WTC11 (cell line): ENCODE measurements at regions not wholly inside any gene's neighbourhood (a gene's known extent, or its start where the extent isn't known, plus 50 kb on each side); places are given as distances from the start of the nearest gene placed in this dataset.

Experiments used
- ATAC-seq: fragments of 200-7000 bp; cut with Tn5 transposase; 2 replicates; pipeline ENCODE4 v1.10.0; 2021; ENCODE audit warnings: mild to moderate bottlenecking, moderate library complexity
- CTCF ChIA-PET: fragments of 300-600 bp; sonication (Branson Sonifier 250); formaldehyde crosslinking; loops from one replicate; lab custom pipeline; 2021; ENCODE audit warnings: antibody characterized with exemption; lab: Charles Lee
- POLR2A ChIA-PET: fragments of 350-600 bp; sonication (Branson Sonifier 250); formaldehyde crosslinking; loops from one replicate; lab custom pipeline; 2021; ENCODE audit warnings: antibody characterized with exemption; lab: Charles Lee
- DNase-seq: peaks from one replicate; pipeline ENCODE4 v3.0.0; 2021; ENCODE audit warnings: low spot score
- H3K27ac Mint-ChIP-seq: 2 replicates; pipeline ENCODE4 v1.8.0; 2021; ENCODE audit warnings: mixed read lengths
- H3K27me3 Mint-ChIP-seq: 2 replicates; pipeline ENCODE4 v1.8.0; 2021; ENCODE audit warnings: low read depth, mild to moderate bottlenecking, moderate library complexity, mixed read lengths
- H3K36me3 Mint-ChIP-seq: 2 replicates; pipeline ENCODE4 v1.8.0; 2021; ENCODE audit warnings: mixed read lengths
- H3K4me1 Mint-ChIP-seq: 2 replicates; pipeline ENCODE4 v1.8.0; 2022; ENCODE audit warnings: mixed read lengths
- H3K4me3 Mint-ChIP-seq: 2 replicates; pipeline ENCODE4 v1.8.0; 2021; ENCODE audit warnings: mild to moderate bottlenecking, moderate library complexity, mixed read lengths
- H3K9me3 Mint-ChIP-seq: 2 replicates; pipeline ENCODE4 v1.8.0; 2021; ENCODE audit warnings: mixed read lengths
- ETV6 ChIP-seq: sonication (generic); formaldehyde crosslinking; IDR thresholded peaks from 2 replicates; pipeline ENCODE4 v1.8.1; 2022; ENCODE audit warnings: mild to moderate bottlenecking, missing genetic modification reagents
- NFYB ChIP-seq: sonication (generic); formaldehyde crosslinking; conservative IDR thresholded peaks from 2 replicates; pipeline ENCODE4 v1.8.0; 2022; ENCODE audit warnings: low read depth, missing genetic modification reagents
- TP53 ChIP-seq: sonication (generic); formaldehyde crosslinking; IDR thresholded peaks from 2 replicates; pipeline ENCODE4 v1.8.1; 2023; ENCODE audit warnings: mild to moderate bottlenecking, missing genetic modification reagents
- ZNF232 ChIP-seq: sonication (generic); formaldehyde crosslinking; IDR thresholded peaks from 2 replicates; pipeline ENCODE4 v1.8.0; 2022; ENCODE audit warnings: mild to moderate bottlenecking, missing genetic modification reagents
- ZNF671 ChIP-seq: fragments of 250-450 bp; sonication (Bioruptor Pico); IDR thresholded peaks from 2 replicates; pipeline ENCODE4 v1.8.0; 2021; ENCODE audit warnings: mild to moderate bottlenecking
- TF ChIP-seq, protein P1 (sequence below): sonication (generic); formaldehyde crosslinking; IDR thresholded peaks from 2 replicates; pipeline ENCODE4 v1.8.1; 2023; ENCODE audit warnings: mild to moderate bottlenecking, missing genetic modification reagents, moderate library complexity
- TF ChIP-seq, protein P2 (sequence below): sonication (generic); formaldehyde crosslinking; IDR thresholded peaks from 2 replicates; pipeline ENCODE4 v1.8.0; 2022; ENCODE audit warnings: mild to moderate bottlenecking, missing genetic modification reagents
- TF ChIP-seq, protein P3 (sequence below): sonication (generic); formaldehyde crosslinking; IDR thresholded peaks from 2 replicates; pipeline ENCODE4 v1.8.0; 2023; ENCODE audit warnings: mild to moderate bottlenecking, missing genetic modification reagents
- TF ChIP-seq, protein P4 (sequence below): sonication (generic); formaldehyde crosslinking; IDR thresholded peaks from 2 replicates; pipeline ENCODE4 v1.8.1; 2023; ENCODE audit warnings: mild to moderate bottlenecking, missing genetic modification reagents, moderate library complexity
- TF ChIP-seq, protein P5 (sequence below): sonication (generic); formaldehyde crosslinking; IDR thresholded peaks from 2 replicates; pipeline ENCODE4 v1.8.1; 2023; ENCODE audit warnings: mild to moderate bottlenecking, missing genetic modification reagents
- TF ChIP-seq, protein P6 (sequence below): sonication (generic); formaldehyde crosslinking; IDR thresholded peaks from 2 replicates; pipeline ENCODE4 v1.8.1; 2022; ENCODE audit warnings: mild to moderate bottlenecking, moderate library complexity, missing genetic modification reagents
- TF ChIP-seq, protein P7 (sequence below): fragments of 250-450 bp; sonication (Bioruptor Pico); IDR thresholded peaks from 2 replicates; pipeline ENCODE4 v1.9.0; 2021; ENCODE audit warnings: mild to moderate bottlenecking, borderline replicate concordance
- TF ChIP-seq, protein P8 (sequence below): sonication (generic); formaldehyde crosslinking; IDR thresholded peaks from 2 replicates; pipeline ENCODE4 v1.8.0; 2022; ENCODE audit warnings: missing genetic modification reagents

DNA sequence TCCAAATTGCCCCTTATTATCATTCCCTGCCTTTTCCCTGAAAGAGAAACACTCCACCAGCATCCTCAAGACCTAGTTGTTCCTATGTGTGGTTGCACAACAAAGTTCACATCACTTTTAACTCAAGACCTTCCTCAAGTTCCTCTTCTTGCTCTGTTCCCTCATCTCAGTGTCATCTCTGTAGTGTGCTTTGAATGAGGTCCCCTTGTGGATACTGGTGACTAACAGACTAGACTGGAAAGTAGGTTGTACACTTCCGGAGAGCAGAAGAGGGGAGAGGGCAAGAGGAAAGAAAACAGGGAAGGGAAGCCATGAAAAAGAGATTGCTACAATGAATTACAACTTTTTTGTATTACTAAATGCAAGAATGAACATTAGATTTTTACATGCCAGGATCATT, 853.8 kb downstream of the USP25 start:
- 0 out of 2 replicates have a peak, but pooled peaks cover 3% of the 10 kb centered on the region for H3K4me1 Mint-ChIP-seq
- no peak for TF ChIP-seq ETV6
- TF ChIP-seq, protein P1, sequence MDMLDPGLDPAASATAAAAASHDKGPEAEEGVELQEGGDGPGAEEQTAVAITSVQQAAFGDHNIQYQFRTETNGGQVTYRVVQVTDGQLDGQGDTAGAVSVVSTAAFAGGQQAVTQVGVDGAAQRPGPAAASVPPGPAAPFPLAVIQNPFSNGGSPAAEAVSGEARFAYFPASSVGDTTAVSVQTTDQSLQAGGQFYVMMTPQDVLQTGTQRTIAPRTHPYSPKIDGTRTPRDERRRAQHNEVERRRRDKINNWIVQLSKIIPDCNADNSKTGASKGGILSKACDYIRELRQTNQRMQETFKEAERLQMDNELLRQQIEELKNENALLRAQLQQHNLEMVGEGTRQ (CRISPR knock-in tag) = no peak
- TF ChIP-seq, protein P2, sequence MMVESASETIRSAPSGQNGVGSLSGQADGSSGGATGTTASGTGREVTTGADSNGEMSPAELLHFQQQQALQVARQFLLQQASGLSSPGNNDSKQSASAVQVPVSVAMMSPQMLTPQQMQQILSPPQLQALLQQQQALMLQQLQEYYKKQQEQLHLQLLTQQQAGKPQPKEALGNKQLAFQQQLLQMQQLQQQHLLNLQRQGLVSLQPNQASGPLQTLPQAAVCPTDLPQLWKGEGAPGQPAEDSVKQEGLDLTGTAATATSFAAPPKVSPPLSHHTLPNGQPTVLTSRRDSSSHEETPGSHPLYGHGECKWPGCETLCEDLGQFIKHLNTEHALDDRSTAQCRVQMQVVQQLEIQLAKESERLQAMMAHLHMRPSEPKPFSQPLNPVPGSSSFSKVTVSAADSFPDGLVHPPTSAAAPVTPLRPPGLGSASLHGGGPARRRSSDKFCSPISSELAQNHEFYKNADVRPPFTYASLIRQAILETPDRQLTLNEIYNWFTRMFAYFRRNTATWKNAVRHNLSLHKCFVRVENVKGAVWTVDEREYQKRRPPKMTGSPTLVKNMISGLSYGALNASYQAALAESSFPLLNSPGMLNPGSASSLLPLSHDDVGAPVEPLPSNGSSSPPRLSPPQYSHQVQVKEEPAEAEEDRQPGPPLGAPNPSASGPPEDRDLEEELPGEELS (CRISPR knock-in tag) = no peak
- no peak for TF ChIP-seq TP53 (CRISPR knock-in tag)
- TF ChIP-seq, protein P3, sequence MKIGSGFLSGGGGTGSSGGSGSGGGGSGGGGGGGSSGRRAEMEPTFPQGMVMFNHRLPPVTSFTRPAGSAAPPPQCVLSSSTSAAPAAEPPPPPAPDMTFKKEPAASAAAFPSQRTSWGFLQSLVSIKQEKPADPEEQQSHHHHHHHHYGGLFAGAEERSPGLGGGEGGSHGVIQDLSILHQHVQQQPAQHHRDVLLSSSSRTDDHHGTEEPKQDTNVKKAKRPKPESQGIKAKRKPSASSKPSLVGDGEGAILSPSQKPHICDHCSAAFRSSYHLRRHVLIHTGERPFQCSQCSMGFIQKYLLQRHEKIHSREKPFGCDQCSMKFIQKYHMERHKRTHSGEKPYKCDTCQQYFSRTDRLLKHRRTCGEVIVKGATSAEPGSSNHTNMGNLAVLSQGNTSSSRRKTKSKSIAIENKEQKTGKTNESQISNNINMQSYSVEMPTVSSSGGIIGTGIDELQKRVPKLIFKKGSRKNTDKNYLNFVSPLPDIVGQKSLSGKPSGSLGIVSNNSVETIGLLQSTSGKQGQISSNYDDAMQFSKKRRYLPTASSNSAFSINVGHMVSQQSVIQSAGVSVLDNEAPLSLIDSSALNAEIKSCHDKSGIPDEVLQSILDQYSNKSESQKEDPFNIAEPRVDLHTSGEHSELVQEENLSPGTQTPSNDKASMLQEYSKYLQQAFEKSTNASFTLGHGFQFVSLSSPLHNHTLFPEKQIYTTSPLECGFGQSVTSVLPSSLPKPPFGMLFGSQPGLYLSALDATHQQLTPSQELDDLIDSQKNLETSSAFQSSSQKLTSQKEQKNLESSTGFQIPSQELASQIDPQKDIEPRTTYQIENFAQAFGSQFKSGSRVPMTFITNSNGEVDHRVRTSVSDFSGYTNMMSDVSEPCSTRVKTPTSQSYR (CRISPR knock-in tag) = no peak
- no peak for TF ChIP-seq ZNF232 (CRISPR knock-in tag)
- TF ChIP-seq, protein P4, sequence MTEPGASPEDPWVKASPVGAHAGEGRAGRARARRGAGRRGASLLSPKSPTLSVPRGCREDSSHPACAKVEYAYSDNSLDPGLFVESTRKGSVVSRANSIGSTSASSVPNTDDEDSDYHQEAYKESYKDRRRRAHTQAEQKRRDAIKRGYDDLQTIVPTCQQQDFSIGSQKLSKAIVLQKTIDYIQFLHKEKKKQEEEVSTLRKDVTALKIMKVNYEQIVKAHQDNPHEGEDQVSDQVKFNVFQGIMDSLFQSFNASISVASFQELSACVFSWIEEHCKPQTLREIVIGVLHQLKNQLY (CRISPR knock-in tag) = no peak
- TF ChIP-seq, protein P5, sequence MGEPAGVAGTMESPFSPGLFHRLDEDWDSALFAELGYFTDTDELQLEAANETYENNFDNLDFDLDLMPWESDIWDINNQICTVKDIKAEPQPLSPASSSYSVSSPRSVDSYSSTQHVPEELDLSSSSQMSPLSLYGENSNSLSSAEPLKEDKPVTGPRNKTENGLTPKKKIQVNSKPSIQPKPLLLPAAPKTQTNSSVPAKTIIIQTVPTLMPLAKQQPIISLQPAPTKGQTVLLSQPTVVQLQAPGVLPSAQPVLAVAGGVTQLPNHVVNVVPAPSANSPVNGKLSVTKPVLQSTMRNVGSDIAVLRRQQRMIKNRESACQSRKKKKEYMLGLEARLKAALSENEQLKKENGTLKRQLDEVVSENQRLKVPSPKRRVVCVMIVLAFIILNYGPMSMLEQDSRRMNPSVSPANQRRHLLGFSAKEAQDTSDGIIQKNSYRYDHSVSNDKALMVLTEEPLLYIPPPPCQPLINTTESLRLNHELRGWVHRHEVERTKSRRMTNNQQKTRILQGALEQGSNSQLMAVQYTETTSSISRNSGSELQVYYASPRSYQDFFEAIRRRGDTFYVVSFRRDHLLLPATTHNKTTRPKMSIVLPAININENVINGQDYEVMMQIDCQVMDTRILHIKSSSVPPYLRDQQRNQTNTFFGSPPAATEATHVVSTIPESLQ (CRISPR knock-in tag) = no peak
- no peak for TF ChIP-seq ZNF671 (CRISPR knock-in tag)
- TF ChIP-seq, protein P6, sequence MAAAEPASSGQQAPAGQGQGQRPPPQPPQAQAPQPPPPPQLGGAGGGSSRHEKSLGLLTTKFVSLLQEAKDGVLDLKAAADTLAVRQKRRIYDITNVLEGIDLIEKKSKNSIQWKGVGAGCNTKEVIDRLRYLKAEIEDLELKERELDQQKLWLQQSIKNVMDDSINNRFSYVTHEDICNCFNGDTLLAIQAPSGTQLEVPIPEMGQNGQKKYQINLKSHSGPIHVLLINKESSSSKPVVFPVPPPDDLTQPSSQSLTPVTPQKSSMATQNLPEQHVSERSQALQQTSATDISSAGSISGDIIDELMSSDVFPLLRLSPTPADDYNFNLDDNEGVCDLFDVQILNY (CRISPR knock-in tag) = no peak
- TF ChIP-seq, protein P7, sequence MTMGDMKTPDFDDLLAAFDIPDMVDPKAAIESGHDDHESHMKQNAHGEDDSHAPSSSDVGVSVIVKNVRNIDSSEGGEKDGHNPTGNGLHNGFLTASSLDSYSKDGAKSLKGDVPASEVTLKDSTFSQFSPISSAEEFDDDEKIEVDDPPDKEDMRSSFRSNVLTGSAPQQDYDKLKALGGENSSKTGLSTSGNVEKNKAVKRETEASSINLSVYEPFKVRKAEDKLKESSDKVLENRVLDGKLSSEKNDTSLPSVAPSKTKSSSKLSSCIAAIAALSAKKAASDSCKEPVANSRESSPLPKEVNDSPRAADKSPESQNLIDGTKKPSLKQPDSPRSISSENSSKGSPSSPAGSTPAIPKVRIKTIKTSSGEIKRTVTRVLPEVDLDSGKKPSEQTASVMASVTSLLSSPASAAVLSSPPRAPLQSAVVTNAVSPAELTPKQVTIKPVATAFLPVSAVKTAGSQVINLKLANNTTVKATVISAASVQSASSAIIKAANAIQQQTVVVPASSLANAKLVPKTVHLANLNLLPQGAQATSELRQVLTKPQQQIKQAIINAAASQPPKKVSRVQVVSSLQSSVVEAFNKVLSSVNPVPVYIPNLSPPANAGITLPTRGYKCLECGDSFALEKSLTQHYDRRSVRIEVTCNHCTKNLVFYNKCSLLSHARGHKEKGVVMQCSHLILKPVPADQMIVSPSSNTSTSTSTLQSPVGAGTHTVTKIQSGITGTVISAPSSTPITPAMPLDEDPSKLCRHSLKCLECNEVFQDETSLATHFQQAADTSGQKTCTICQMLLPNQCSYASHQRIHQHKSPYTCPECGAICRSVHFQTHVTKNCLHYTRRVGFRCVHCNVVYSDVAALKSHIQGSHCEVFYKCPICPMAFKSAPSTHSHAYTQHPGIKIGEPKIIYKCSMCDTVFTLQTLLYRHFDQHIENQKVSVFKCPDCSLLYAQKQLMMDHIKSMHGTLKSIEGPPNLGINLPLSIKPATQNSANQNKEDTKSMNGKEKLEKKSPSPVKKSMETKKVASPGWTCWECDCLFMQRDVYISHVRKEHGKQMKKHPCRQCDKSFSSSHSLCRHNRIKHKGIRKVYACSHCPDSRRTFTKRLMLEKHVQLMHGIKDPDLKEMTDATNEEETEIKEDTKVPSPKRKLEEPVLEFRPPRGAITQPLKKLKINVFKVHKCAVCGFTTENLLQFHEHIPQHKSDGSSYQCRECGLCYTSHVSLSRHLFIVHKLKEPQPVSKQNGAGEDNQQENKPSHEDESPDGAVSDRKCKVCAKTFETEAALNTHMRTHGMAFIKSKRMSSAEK = no peak
- TF ChIP-seq, protein P8, sequence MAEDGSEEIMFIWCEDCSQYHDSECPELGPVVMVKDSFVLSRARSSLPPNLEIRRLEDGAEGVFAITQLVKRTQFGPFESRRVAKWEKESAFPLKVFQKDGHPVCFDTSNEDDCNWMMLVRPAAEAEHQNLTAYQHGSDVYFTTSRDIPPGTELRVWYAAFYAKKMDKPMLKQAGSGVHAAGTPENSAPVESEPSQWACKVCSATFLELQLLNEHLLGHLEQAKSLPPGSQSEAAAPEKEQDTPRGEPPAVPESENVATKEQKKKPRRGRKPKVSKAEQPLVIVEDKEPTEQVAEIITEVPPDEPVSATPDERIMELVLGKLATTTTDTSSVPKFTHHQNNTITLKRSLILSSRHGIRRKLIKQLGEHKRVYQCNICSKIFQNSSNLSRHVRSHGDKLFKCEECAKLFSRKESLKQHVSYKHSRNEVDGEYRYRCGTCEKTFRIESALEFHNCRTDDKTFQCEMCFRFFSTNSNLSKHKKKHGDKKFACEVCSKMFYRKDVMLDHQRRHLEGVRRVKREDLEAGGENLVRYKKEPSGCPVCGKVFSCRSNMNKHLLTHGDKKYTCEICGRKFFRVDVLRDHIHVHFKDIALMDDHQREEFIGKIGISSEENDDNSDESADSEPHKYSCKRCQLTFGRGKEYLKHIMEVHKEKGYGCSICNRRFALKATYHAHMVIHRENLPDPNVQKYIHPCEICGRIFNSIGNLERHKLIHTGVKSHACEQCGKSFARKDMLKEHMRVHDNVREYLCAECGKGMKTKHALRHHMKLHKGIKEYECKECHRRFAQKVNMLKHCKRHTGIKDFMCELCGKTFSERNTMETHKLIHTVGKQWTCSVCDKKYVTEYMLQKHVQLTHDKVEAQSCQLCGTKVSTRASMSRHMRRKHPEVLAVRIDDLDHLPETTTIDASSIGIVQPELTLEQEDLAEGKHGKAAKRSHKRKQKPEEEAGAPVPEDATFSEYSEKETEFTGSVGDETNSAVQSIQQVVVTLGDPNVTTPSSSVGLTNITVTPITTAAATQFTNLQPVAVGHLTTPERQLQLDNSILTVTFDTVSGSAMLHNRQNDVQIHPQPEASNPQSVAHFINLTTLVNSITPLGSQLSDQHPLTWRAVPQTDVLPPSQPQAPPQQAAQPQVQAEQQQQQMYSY (CRISPR knock-in tag) = no peak
- no peak for TF ChIP-seq NFYB (CRISPR knock-in tag)
- H3K9me3 Mint-ChIP-seq = no peaks in the 10 kb centered on the region
- H3K4me3 Mint-ChIP-seq = no peak overlapping the region
- no peaks in the 10 kb centered on the region for H3K27me3 Mint-ChIP-seq
- H3K36me3 Mint-ChIP-seq = no peaks in the 10 kb centered on the region
- CTCF ChIA-PET = no interaction called here
- no peak overlapping the region for H3K27ac Mint-ChIP-seq
- no peak for ATAC-seq
- DNase-seq = no peak
- POLR2A ChIA-PET = no interaction called here
